ENCODE measurements at regions not wholly inside any gene's neighbourhood (a gene's known extent, or its start where the extent isn't known, plus 50 kb on each side); places are given as distances from the start of the nearest gene placed in this dataset.
A peak's percentile ranks its signal among the peaks of the same experiment; 100 is the strongest.

DNA sequence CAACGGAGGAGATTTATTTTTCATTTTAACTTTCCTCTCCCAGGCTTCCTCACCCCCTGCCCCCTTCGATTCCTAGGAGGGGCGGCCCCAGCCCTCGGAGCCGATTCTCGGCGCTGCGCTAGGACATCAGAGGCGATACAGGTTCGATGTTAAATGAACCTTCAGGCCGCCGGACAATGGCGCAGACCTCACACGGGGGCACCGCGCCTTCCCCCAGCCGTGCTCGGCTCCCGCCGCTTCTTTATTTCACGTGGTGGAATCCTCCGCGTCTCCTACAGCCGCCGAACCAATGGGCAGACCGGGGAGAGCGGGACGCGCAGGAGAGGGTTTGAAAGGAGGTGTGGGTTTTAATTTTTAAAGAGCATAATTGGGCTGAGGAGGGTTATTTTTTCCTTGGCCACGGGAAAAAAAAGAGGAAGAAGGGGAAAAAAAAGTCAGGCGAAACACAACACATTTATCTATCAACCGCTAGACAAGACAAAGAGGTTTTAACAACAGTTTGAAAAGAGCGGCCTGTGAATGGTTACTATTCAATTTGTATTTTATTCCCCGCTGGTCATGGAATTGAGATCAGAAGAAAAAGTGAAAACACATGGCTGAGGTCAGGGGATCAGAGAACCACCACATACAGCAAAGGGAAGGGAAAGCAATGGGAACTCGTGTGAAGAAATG, 126.8 kb downstream of the TMEM174 start:
- Histone ChIP-seq H3K27ac (no peak overlapping the region), H3K4me1 (peaks cover 0 to 43% (median 22%) of the 10 kb centered on the region in 3 donors), H3K36me3 (no peaks in the 10 kb centered on the region), H3K9me3 (no peaks in the 10 kb centered on the region), H3K4me3 (peak overlapping the region in 1 of 2 donors; percentile 37), H3K27me3 (peaks cover 99% of the 10 kb centered on the region)
- TF ChIP-seq EP300 (IDR thresholded peaks at IDR 0.05) = no peak
- TF ChIP-seq, protein P1, sequence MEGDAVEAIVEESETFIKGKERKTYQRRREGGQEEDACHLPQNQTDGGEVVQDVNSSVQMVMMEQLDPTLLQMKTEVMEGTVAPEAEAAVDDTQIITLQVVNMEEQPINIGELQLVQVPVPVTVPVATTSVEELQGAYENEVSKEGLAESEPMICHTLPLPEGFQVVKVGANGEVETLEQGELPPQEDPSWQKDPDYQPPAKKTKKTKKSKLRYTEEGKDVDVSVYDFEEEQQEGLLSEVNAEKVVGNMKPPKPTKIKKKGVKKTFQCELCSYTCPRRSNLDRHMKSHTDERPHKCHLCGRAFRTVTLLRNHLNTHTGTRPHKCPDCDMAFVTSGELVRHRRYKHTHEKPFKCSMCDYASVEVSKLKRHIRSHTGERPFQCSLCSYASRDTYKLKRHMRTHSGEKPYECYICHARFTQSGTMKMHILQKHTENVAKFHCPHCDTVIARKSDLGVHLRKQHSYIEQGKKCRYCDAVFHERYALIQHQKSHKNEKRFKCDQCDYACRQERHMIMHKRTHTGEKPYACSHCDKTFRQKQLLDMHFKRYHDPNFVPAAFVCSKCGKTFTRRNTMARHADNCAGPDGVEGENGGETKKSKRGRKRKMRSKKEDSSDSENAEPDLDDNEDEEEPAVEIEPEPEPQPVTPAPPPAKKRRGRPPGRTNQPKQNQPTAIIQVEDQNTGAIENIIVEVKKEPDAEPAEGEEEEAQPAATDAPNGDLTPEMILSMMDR (IDR thresholded peaks at IDR 0.05) = no peak
- no peak for TF ChIP-seq POLR2AphosphoS5 (IDR thresholded peaks at IDR 0.05)
- TF ChIP-seq POLR2A (IDR thresholded peaks at IDR 0.05) = no peak
- ATAC-seq = no peak
- WGBS, 2 donors (ENCODE audit: low coverage in 1 of 2) = 6 to 11% methylated on average over 8 to 33 of the region's 35 CpGs

DNA sequence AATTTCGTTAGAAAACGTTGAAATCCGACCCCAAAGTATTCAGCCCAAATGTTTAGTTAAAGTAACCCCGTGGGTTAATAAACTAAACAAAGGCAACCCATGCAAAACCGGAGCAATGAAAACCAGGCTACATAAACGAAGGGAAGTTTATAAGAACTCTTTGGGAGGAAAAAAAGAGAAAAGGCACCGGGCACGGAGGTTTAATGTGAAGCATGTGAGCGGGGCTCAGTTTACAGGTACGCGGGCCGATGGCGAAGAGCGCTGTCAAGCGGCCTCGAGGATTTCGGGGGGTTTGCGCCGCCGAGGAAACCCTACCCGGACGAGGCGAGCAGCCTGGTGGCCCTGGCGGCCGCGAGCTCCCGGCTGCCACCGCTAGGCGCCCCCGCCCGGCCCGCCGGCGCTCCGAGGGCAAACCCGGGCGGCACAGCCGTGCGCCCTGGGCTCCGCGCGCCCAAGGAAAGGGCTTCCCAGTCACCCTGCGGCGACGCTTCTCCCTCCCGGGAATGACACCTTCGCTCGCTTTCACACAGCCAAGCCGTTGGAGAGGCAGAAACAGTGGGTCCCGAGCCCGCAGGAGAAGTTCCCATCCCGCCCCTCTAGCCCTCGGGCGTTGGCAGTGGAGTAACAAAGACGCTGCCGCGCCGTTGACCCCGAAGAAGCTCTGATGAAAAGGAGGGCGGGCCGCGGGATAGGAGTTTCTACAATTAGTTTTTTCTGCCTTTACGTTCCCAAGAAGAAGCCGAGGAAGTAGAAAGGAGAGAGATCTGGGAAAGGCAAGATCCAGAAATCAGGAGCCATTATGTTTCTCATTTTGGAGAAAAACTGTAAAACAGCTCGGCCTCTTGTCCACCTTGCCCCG, 126.0 kb downstream of the TMEM174 start:
- peaks cover 93% of the 10 kb centered on the region for H3K27me3 ChIP-seq
- peaks cover 0 to 43% (median 22%) of the 10 kb centered on the region in 3 donors for H3K4me1 ChIP-seq
- TF ChIP-seq POLR2AphosphoS5 (IDR thresholded peaks at IDR 0.05) = no peak
- TF ChIP-seq, protein P1 (IDR thresholded peaks at IDR 0.05) = peak in 2 of 4 experiments; percentile 27
- peak; percentile 22 for ATAC-seq
- no peaks in the 10 kb centered on the region for H3K36me3 ChIP-seq
- peak overlapping the region in 1 of 2 donors; percentile 37 for H3K4me3 ChIP-seq
- H3K9me3 ChIP-seq = no peaks in the 10 kb centered on the region
- no peak overlapping the region for H3K27ac ChIP-seq
- WGBS, 2 donors (ENCODE audit: low coverage in 1 of 2) = 0 to 2% methylated on average over 23 to 30 of the region's 66 CpGs

DNA sequence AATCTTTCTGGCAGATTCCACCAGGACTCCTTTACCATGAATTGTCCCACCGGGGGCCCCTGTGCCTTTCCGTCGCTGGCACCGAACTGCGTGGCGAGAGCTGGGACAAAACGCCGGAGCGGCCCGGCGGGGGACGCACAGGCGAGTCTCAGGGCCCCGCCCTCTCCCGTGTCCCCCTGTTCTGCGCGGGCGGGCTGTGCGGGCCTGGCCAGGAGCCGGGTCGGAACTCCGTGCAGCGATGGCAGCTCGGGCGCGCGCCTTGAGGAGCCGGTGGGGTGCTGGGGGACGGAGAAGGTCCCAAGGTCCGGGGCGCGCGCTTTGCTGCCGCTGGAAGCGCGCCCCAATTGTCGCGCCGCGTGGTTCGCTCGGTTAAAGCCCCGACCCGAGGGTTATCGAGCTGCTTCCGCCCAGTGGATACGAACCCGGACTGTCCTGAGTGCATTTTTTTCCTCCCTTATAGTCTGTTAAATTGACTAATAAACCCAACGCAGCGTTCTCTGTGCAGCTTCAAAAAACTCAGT, 125.3 kb downstream of the TMEM174 start:
- Histone ChIP-seq H3K9me3 (no peaks in the 10 kb centered on the region), H3K27me3 (peaks cover 93% of the 10 kb centered on the region), H3K4me3 (peak overlapping the region in 1 of 2 donors; percentile 37), H3K36me3 (no peaks in the 10 kb centered on the region), H3K27ac (no peak overlapping the region), H3K4me1 (peaks cover 0 to 37% (median 19%) of the 10 kb centered on the region in 3 donors)
- ATAC-seq = no peak
- 1% methylated on average over 17 of the region's 50 CpGs; no CpG with 5 or more reads in 1 of the 2 donors for WGBS, 2 donors (ENCODE audit: low coverage in 1 of 2)
- TF ChIP-seq EP300 (IDR thresholded peaks at IDR 0.05) (no peak), POLR2A (IDR thresholded peaks at IDR 0.05) (no peak), POLR2AphosphoS5 (IDR thresholded peaks at IDR 0.05) (no peak)
- TF ChIP-seq, protein P1 (IDR thresholded peaks at IDR 0.05) = no peak

DNA sequence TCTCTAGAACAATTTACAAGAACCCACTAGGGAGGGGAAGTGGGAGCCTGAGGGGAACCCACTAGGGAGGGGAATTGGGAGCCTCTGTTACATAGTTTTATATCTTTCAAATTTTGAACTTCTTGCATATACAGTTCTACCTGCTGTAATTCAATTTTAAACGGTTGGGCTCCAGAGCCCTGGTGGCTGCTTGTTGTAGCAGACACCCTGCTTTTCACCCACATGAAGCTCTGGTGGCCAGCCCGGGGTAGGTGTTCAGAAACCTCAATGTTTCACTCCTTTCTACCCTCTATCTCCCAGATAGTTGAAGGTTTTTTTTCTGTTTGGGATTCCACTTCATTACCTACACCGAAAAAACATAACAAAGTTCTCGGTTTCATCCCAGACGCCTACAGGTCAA, 124.4 kb downstream of the TMEM174 start:
- Histone ChIP-seq H3K4me1 (peaks cover 0 to 33% (median 16%) of the 10 kb centered on the region in 3 donors), H3K4me3 (no peak overlapping the region), H3K9me3 (no peaks in the 10 kb centered on the region), H3K27me3 (peaks cover 88% of the 10 kb centered on the region), H3K27ac (no peak overlapping the region), H3K36me3 (no peaks in the 10 kb centered on the region)
- no peak for ATAC-seq
- WGBS, 2 donors (ENCODE audit: low coverage in 1 of 2) = 27 to 92% methylated on average over 2 to 5 of the region's 5 CpGs
- TF ChIP-seq, protein P1 (IDR thresholded peaks at IDR 0.05) = no peak
- TF ChIP-seq POLR2AphosphoS5 (IDR thresholded peaks at IDR 0.05) (no peak), POLR2A (IDR thresholded peaks at IDR 0.05) (no peak), EP300 (IDR thresholded peaks at IDR 0.05) (no peak)
